ENCODE measurements at regions not wholly inside any gene's neighbourhood (a gene's known extent, or its start where the extent isn't known, plus 50 kb on each side); places are given as distances from the start of the nearest gene placed in this dataset.
A peak's percentile ranks its signal among the peaks of the same experiment; 100 is the strongest.

DNA sequence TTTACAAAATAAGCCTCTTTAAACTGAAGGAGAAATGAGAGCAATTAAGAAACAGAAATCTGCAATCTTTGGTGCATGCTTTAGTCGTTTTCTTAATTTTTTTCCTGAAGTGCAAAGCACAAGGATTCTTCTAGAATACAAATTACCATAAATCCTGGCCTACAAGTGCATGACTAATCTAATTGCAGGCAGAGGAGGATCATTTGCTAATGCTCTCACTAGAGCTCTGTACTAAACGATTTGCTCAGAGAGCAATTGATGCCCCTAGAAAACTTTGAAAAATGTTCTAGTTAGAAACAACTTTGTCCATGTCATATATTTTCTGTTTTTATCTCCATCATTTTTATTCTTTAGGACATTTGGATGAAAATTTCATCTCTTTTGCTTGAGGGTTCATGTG is 193.2 kb downstream of the POU4F1 start:
- DNase-seq (ENCODE audit: low read depth in 1 of 2, low spot score in 1 of 2) = no peak
- TF ChIP-seq JUND (IDR thresholded peaks at IDR 0.05; ENCODE audit: low read depth) = no peak
- in situ Hi-C loops (cut with HindIII; ENCODE audit: low pct_unique_long_range_greater_than_20kb, low sequenced_read_pairs) = no loop called here

DNA sequence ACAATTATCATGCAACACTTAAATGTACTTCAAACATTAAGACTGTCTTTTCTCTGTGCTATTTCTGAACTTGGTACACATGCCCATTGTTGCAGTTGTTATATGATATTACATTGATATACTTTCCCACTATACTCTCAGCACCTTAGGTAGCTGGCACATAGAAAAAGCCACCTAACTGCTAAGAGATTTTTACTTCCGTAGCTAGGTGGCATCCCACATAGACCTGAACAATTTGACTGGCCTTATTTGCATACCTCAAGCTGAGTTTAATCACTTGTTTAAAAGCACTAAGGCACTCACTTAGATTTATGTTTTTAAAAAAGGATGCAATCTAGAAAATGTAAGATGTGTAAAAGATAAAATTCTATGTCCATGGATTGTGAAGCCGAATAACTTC is 194.2 kb downstream of the POU4F1 start:
- in situ Hi-C loops (cut with HindIII; ENCODE audit: low pct_unique_long_range_greater_than_20kb, low sequenced_read_pairs) = no loop called here
- DNase-seq (ENCODE audit: low read depth in 1 of 2, low spot score in 1 of 2) = peak in 1 of 2 experiments; percentile 12
- TF ChIP-seq JUND (IDR thresholded peaks at IDR 0.05; ENCODE audit: low read depth) = no peak

DNA sequence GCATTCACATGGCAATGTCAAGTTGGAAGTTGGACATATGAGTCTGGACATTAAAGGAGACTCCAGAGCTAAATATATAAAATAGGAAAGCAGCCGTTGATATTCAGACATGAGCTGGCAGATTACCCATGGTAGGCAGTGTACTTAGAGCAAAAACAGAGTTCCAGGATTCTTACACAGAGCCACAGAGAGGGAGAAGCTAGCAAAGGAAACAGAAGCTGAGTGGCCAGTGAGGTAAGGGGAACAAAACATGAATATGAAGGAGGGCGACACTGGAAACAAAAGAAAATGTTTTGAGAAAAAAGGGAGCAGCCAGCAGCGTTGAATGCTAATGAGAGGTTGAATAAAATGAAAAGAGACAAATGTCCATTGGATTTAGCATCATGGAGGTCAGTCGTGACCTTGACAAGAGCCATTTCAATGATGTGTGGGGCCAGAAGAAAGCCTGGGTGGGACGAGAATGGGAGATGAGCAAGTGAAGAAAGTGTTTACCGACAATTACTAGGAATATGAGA is 198.4 kb downstream of the POU4F1 start:
- in situ Hi-C loops (cut with HindIII; ENCODE audit: low pct_unique_long_range_greater_than_20kb, low sequenced_read_pairs) = no loop called here
- DNase-seq (ENCODE audit: low read depth in 1 of 2, low spot score in 1 of 2) = no peak

DNA sequence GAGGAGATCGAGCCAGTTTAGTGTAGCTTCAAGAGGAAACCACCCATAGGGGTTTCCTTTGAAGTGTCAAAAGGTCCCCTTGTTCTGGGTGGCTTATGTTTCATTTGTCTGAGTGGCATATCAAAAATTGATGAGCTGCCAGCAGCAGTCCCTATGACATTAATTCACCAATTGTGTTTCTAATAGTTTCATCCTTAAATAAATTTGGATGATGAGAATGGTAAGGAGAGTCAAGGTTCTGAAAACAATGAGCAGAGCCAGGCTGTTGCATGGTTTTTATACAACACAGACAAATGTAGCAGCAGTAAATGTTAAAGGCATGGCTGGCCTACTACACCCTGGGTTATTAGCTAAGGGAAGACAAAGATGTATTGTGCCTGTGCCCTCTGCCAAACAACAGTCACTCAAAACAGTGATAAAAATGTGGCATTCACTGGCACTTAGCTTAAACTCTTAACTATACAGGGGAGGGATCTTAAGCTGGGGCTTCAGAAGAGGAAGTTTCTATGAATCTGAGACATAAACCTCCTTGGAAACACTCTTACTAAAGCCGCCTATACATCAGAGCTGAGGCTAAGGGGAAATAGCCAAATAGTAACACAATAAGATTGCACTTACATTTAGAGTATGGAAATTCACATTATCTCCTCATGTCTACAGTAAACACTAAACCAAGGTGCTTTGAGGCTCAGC is 200.5 kb downstream of the POU4F1 start:
- in situ Hi-C loops (cut with HindIII; ENCODE audit: low pct_unique_long_range_greater_than_20kb, low sequenced_read_pairs) = no loop called here
- DNase-seq (ENCODE audit: low read depth in 1 of 2, low spot score in 1 of 2) = no peak

More for the DNA sequence above, 198.4 kb downstream of the POU4F1 start:
- no peak for TF ChIP-seq JUND (IDR thresholded peaks at IDR 0.05; ENCODE audit: low read depth)

DNA sequence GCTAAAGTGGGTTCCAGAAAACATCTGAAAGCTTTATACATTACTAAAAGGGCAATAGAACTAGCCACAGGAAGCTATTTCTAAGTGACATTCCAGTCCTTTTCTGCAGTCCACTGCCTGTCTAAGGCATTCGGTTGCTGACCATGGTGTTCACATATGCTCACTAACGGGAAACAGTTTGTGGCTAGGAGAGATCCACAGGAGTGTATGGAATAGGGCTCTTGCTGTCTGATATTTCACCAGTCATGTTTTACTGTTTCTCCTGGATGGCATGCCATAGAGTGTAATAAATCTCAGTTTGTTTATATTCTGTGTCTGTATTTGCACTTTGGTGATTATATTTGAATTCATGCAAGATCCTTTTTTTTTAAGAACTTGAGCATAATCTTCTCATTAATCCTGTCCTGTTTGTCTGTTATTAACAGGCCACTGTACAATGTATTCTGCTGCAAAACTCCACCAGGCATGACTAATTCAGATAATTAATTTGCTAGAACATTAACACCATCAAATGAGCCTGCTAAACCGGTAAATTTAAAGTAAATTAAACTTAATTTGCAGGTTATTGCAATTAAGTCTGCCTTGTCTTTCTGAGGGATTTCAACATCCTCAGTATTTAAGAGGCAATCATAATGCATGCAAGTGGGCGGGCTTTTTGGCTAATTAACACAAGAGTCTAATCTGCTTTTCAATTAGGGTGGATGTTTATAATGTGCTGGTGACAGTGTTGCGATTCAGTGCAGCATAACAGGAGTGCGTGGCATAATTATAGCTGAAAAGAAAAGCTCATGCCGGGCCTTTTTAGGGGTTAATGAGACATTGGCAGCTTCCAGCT is 201.3 kb downstream of the POU4F1 start:
- DNase-seq (ENCODE audit: low read depth in 1 of 2, low spot score in 1 of 2) = peak in 1 of 2 experiments; percentile 9
- in situ Hi-C loops (cut with HindIII; ENCODE audit: low pct_unique_long_range_greater_than_20kb, low sequenced_read_pairs) = no loop called here
- no peak for TF ChIP-seq JUND (IDR thresholded peaks at IDR 0.05; ENCODE audit: low read depth)

More for the DNA sequence above, 200.5 kb downstream of the POU4F1 start:
- no peak for TF ChIP-seq JUND (IDR thresholded peaks at IDR 0.05; ENCODE audit: low read depth)

DNA sequence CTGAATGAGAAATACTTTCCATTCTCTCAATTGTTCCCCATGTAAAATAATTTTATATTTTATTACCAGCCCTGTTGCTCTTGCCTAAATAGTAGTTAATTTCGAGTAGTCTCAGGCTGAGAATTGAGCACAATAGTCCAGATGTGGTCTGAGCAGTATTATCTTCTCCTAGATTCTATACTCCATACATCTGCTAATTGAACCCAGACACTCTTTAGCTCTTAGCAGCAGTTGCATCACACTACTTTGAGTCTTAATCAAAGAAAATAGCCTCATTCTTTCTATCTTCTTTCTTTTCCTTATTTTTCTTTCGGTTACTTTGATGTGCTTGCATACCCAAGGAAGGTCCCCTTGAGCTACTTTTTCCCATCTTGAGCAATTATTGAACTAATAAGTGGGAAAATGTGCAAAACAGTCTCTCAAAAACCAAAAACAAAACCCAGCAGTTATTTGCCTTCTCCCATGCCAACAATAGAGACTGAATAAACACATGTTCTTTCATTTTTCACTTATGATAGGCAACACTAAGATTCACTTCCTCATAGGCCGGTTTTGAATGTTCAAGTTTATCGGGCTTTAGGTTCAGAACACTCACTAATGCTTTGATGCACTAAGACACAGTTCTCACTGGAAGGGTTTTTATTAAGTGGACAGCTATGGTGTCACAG is 204.5 kb downstream of the POU4F1 start:
- TF ChIP-seq JUND (IDR thresholded peaks at IDR 0.05; ENCODE audit: low read depth) = no peak
- no peak for DNase-seq (ENCODE audit: low read depth in 1 of 2, low spot score in 1 of 2)
- in situ Hi-C loops (cut with HindIII; ENCODE audit: low pct_unique_long_range_greater_than_20kb, low sequenced_read_pairs) = no loop called here

DNA sequence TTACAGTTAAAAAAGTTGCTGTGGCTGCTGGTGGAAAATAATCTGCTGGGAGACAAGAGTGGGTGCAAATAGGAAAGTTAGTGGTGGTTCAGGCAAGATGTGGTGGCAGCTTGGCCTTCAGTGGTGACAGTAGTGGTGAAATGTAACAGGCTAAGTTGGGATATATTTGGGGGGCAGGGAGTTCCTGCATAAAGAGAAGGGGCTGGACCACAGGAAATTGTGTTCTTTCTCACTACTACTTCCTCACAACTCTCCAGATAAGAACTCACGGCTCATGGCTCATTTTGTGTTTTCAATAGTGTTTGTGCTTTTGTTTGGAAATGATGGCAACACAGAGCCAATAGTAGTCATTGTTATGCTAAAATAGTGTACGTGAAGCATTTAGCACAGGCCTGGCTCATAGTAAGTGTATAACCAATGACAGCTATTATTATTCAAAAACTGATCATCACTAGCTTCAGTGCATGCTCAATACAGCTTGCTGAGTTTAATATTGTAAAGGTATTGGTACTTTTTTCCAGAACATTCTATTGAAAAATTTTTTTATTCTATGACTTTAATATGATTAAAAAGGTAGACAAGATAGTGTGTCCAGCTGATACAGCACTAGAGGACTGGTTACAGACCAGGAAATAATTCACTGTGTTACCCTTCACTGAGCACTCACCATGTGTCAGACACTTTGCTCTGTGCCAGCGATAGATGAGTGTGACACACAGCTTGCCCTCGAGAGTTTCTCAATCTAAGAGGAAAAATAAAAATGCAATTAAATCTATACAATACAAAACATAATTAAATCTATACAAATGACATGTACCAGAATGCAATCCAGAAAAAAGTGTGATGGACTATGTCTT is 209.8 kb downstream of the POU4F1 start:
- TF ChIP-seq JUND (IDR thresholded peaks at IDR 0.05; ENCODE audit: low read depth) = no peak
- in situ Hi-C loops (cut with HindIII; ENCODE audit: low pct_unique_long_range_greater_than_20kb, low sequenced_read_pairs) = no loop called here
- DNase-seq (ENCODE audit: low read depth in 1 of 2, low spot score in 1 of 2) = no peak

DNA sequence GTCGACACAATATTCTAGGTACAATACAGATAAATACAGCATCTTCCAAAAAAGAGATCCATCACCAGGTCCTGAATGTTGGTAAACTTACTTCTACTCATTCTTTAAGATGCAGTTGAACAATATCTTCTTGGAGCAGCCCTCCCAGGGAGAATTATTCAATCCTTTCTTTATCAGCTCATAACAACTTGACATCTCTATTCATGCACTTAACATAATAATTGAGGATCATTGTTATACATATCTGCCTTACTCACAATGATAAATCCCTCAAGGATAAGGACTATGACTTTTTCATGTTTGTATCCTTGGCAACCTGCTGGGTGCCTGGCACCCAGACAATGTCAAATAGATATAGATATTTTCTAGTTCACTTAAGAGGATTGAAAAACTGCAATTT is 219.5 kb downstream of the POU4F1 start:
- TF ChIP-seq JUND (IDR thresholded peaks at IDR 0.05; ENCODE audit: low read depth) = no peak
- no peak for DNase-seq (ENCODE audit: low read depth in 1 of 2, low spot score in 1 of 2)
- in situ Hi-C loops (cut with HindIII; ENCODE audit: low pct_unique_long_range_greater_than_20kb, low sequenced_read_pairs) = no loop called here

DNA sequence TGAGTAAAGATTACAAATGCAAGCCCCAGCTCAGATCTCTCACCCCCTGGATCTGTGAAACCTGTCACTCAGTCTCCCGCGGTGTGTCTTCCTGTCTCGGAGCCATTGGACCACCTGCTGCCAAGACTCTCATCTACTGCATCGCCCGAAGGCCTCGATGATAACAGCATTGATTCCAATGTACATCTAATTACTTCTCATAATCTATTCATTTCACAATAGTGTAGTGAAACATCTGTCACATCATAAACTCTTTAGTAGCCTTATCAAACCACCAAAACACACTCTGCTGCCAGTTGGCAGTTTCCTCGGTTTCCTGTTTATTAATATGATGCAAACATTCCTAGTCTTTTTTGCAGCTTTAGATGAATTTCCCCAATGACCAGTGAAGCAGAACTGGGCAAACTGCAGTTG is 220.3 kb downstream of the POU4F1 start:
- no peak for TF ChIP-seq JUND (IDR thresholded peaks at IDR 0.05; ENCODE audit: low read depth)
- DNase-seq (ENCODE audit: low read depth in 1 of 2, low spot score in 1 of 2) = no peak
- in situ Hi-C loops (cut with HindIII; ENCODE audit: low pct_unique_long_range_greater_than_20kb, low sequenced_read_pairs) = no loop called here

DNA sequence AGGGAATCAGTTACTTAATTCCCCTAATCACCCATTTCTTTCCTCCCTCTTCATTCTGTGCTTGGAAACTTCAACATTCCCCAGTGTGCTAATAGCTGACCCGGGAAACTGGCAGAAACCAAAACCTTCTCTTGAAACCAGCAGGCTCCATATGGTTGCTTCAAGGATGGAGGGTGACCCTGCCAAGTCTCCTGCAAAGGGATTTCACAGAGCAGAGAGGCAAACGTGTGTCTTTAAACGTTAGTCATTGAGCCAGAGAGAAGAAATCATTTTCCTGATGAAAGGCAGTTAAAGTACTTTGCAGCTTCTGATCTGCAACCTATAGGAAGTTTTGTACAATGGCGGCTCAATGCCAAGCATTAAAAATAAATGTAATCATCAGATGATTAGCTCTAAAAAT is 220.9 kb downstream of the POU4F1 start:
- in situ Hi-C loops (cut with HindIII; ENCODE audit: low pct_unique_long_range_greater_than_20kb, low sequenced_read_pairs) = no loop called here

DNA sequence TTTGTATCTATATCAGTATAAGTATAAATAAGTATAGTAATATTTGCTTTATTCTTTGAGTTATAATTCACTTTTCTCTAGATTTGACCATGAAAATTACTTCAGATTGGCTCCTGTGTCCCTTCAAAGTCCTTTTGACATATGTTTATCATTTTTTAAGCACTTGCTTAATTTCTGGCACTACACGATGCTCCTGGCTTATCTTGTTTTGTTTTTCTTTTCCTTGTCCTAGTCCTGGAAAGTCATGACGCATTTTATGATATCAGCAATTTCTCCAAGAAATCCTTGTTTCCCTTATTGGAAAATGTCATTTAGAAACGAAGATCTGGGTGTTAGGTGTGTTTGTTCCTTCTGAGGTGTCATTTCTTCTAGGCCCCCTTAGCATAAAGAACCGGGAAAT is 226.5 kb downstream of the POU4F1 start:
- no peak for TF ChIP-seq JUND (IDR thresholded peaks at IDR 0.05; ENCODE audit: low read depth)
- in situ Hi-C loops (cut with HindIII; ENCODE audit: low pct_unique_long_range_greater_than_20kb, low sequenced_read_pairs) = no loop called here

More for the DNA sequence above, 220.9 kb downstream of the POU4F1 start:
- no peak for DNase-seq (ENCODE audit: low read depth in 1 of 2, low spot score in 1 of 2)
- no peak for TF ChIP-seq JUND (IDR thresholded peaks at IDR 0.05; ENCODE audit: low read depth)

DNA sequence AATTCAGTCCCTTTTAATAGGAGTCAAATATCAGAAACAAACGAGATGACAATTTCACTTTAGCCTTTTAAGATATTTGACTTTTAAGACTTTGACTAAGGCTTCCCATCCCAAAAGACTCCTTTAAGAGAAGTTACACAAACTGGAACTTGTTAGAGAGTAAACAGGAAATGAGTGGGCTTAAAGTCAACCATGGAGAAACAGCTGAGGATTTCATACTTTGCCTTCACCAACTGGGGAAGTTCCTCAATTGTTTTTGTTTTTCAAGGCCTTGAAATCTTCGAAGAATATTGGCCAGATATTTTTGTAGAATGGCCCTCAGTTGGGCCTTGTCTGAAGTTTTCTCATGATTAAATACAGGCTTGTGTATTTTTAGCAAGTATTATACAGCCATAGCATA is 227.3 kb downstream of the POU4F1 start:
- TF ChIP-seq JUND (IDR thresholded peaks at IDR 0.05; ENCODE audit: low read depth) = no peak
- DNase-seq (ENCODE audit: low read depth in 1 of 2, low spot score in 1 of 2) = no peak
- in situ Hi-C loops (cut with HindIII; ENCODE audit: low pct_unique_long_range_greater_than_20kb, low sequenced_read_pairs) = no loop called here

More for the DNA sequence above, 226.5 kb downstream of the POU4F1 start:
- DNase-seq (ENCODE audit: low read depth in 1 of 2, low spot score in 1 of 2) = no peak

Data from T47D (cell line).